CD14-positive monocyte (primary cell): ENCODE measurements at regions not wholly inside any gene's neighbourhood (a gene's known extent, or its start where the extent isn't known, plus 50 kb on each side); places are given as distances from the start of the nearest gene placed in this dataset.

Source experiments
- DNase-seq, 3 donors: peaks; one replicate each; pipeline ENCODE4 v3.0.0-alpha.2; 2011 to 2022
- H2AFZ ChIP-seq: 2 replicates; pipeline ENCODE4 v1.6.0; 2012; ENCODE audit warnings: mild to moderate bottlenecking, low read depth, low read length, inconsistent platforms; ENCODE audit not compliant: insufficient read depth, poor library complexity, severe bottlenecking
- H3K27ac ChIP-seq, 2 donors: 1 replicate in 1 of 2; 2 replicates in 1 of 2; pipeline ENCODE4 v1.5.1; 2012 to 2013; ENCODE audit warnings: low read length in 2 of 2, control low read depth in 1 of 2, inconsistent platforms in 1 of 2, low read depth in 1 of 2, mild to moderate bottlenecking in 1 of 2
- H3K27me3 ChIP-seq, 2 donors: one replicate each; pipeline versions ENCODE4 v1.6.0 to v1.6.1; 2011 to 2013; ENCODE audit warnings: low read length in 2 of 2; ENCODE audit not compliant: control insufficient read depth in 2 of 2, insufficient read depth in 2 of 2
- H3K36me3 ChIP-seq, 2 donors: replicated peaks in 1 of 2; 1 replicate in 1 of 2; 2 replicates in 1 of 2; pipeline versions ENCODE4 v1.5.1 to v1.6.1; 2012 to 2013; ENCODE audit warnings: low read length in 2 of 2, control low read depth in 1 of 2, inconsistent platforms in 1 of 2, mild to moderate bottlenecking in 1 of 2; ENCODE audit not compliant: insufficient read depth in 2 of 2, control insufficient read depth in 1 of 2
- H3K4me1 ChIP-seq, 2 donors: 1 replicate in 1 of 2; 2 replicates in 1 of 2; pipeline versions ENCODE4 v1.5.1 to v1.6.1; 2012 to 2013; ENCODE audit warnings: low read length in 2 of 2, control low read depth in 1 of 2, inconsistent platforms in 1 of 2, mild to moderate bottlenecking in 1 of 2, moderate library complexity in 1 of 2; ENCODE audit not compliant: insufficient read depth in 2 of 2, control insufficient read depth in 1 of 2
- H3K4me2 ChIP-seq: replicated peaks from 2 replicates; pipeline ENCODE3; 2012; ENCODE audit warnings: low read length, moderate library complexity, mild to moderate bottlenecking; ENCODE audit not compliant: poor library complexity, severe bottlenecking; ENCODE audit errors: extremely low read depth
- H3K4me3 ChIP-seq, 3 experiments: fragments of 200-600 bp in 1 of 3; sonication (generic) in 1 of 3; replicated peaks in 1 of 3; 1 replicate in 2 of 3; 2 replicates in 1 of 3; pipeline ENCODE4 v1.5.1; 2011 to 2013; ENCODE audit warnings: low read length in 3 of 3, mild to moderate bottlenecking in 3 of 3, control low read depth in 2 of 3, low read depth in 2 of 3, inconsistent platforms in 1 of 3, moderate library complexity in 1 of 3
- H3K79me2 ChIP-seq: 2 replicates; pipeline ENCODE4 v1.6.0; 2012; ENCODE audit warnings: mild to moderate bottlenecking, control low read depth, inconsistent platforms, low read length, moderate library complexity; ENCODE audit not compliant: insufficient read depth
- H3K9ac ChIP-seq: 2 replicates; pipeline ENCODE4 v1.6.0; 2017; ENCODE audit warnings: low read length, mild to moderate bottlenecking; ENCODE audit not compliant: insufficient read depth, poor library complexity, severe bottlenecking
- H3K9me3 ChIP-seq, 2 donors: replicated peaks in 1 of 2; 1 replicate in 1 of 2; 2 replicates in 1 of 2; pipeline versions ENCODE4 v1.5.1 to v1.6.1; 2012 to 2013; ENCODE audit warnings: low read length in 2 of 2, control low read depth in 1 of 2; ENCODE audit not compliant: control insufficient read depth in 1 of 2, insufficient read depth in 1 of 2
- H4K20me1 ChIP-seq: 2 replicates; pipeline ENCODE4 v1.6.0; 2012; ENCODE audit warnings: mild to moderate bottlenecking, low read length, control low read depth, moderate library complexity; ENCODE audit not compliant: insufficient read depth
- H3K27ac Mint-ChIP-seq, 7 donors: one replicate each; pipeline ENCODE4 v1.8.0; 2020; ENCODE audit warnings: mild to moderate bottlenecking in 7 of 7, mixed read lengths in 7 of 7, moderate library complexity in 6 of 7, inconsistent platforms in 2 of 7
- H3K27me3 Mint-ChIP-seq, 3 donors: one replicate each; pipeline ENCODE4 v1.8.0; 2021 to 2022; ENCODE audit warnings: low read depth in 3 of 3, mild to moderate bottlenecking in 3 of 3, mixed read lengths in 3 of 3, moderate library complexity in 3 of 3, inconsistent platforms in 1 of 3
- H3K36me3 Mint-ChIP-seq, 2 donors: one replicate each; pipeline ENCODE4 v1.8.0; 2020; ENCODE audit warnings: mixed read lengths in 2 of 2, inconsistent platforms in 1 of 2, mild to moderate bottlenecking in 1 of 2
- H3K4me1 Mint-ChIP-seq: one replicate; pipeline ENCODE4 v1.8.0; 2020; ENCODE audit warnings: mild to moderate bottlenecking, mixed read lengths
- H3K4me3 Mint-ChIP-seq, 2 donors: one replicate each; pipeline ENCODE4 v1.8.0; 2020; ENCODE audit warnings: mild to moderate bottlenecking in 2 of 2, mixed read lengths in 2 of 2, moderate library complexity in 1 of 2
- H3K9me3 Mint-ChIP-seq, 7 donors: one replicate each; pipeline ENCODE4 v1.8.0; 2020 to 2022; ENCODE audit warnings: mixed read lengths in 7 of 7, mild to moderate bottlenecking in 6 of 7, moderate library complexity in 6 of 7, inconsistent platforms in 2 of 7
- CTCF ChIP-seq: fragments of 200-600 bp; IDR thresholded peaks from one replicate; pipeline ENCODE4 v1.8.0; 2022; ENCODE audit warnings: antibody characterized with exemption, mild to moderate bottlenecking
- WGBS: methylation state at CpG from one replicate; pipeline ENCODE4 v1.1.5; 2013; ENCODE audit warnings: missing lambda C conversion rate; ENCODE audit not compliant: insufficient coverage; 5-methylcytosine and 5-hydroxymethylcytosine counted together
- intact Hi-C, 2 donors: fragments of 100-400 bp; cut with micrococcal nuclease; formaldehyde crosslinking; loops; one replicate each; pipeline versions ENCODE4 v1.15.0 to v1.15.1; 2023

GRCh38 chr5:89869346-89869745 is 540.2 kb downstream of the CETN3 start:
- Histone ChIP-seq H2AFZ (no peak overlapping the region), H3K4me2 (no peak overlapping the region), H3K36me3 (no peaks in the 10 kb centered on the region), H3K9ac (no peak overlapping the region), H4K20me1 (no peaks in the 10 kb centered on the region), H3K4me3 (no peak overlapping the region), H3K27me3 (no peaks in the 10 kb centered on the region), H3K27ac (no peak overlapping the region), H3K9me3 (no peaks in the 10 kb centered on the region), H3K79me2 (no peaks in the 10 kb centered on the region), H3K4me1 (no peaks in the 10 kb centered on the region)
- no peak for TF ChIP-seq CTCF
- Mint-ChIP-seq H3K27ac (no peak overlapping the region), H3K27me3 (no peaks in the 10 kb centered on the region), H3K36me3 (no peaks in the 10 kb centered on the region), H3K4me3 (no peak overlapping the region), H3K4me1 (peaks cover 3% of the 10 kb centered on the region), H3K9me3 (no peaks in the 10 kb centered on the region)
- intact Hi-C loops, result no loop called here
- no CpG with 5 or more reads among the region's 2 CpGs for WGBS
- DNase-seq, result no peak

- intact Hi-C loops, result no loop called here
- H3K4me3 Mint-ChIP-seq, result no peak overlapping the region
Observed at GRCh38 chr5:89866410-89866809, 543.1 kb downstream of the CETN3 start.

More at GRCh38 chr5:89866410-89866809, 543.1 kb downstream of the CETN3 start:
- no peak for DNase-seq
- H3K36me3 ChIP-seq, result no peaks in the 10 kb centered on the region
- no peak overlapping the region for H2AFZ ChIP-seq
- H3K4me1 ChIP-seq, result no peaks in the 10 kb centered on the region
- 89% methylated on average over 2 of the region's 3 CpGs for WGBS
- no peaks in the 10 kb centered on the region for H3K36me3 Mint-ChIP-seq
- no peaks in the 10 kb centered on the region for H3K27me3 ChIP-seq
- no peaks in the 10 kb centered on the region for H3K4me1 Mint-ChIP-seq
- H4K20me1 ChIP-seq, result no peaks in the 10 kb centered on the region
- H3K79me2 ChIP-seq, result no peaks in the 10 kb centered on the region
- no peak for TF ChIP-seq CTCF
- no peak overlapping the region for H3K27ac Mint-ChIP-seq
- H3K9me3 ChIP-seq, result no peaks in the 10 kb centered on the region
- H3K9me3 Mint-ChIP-seq, result peaks cover 0 to 4% (median 0%) of the 10 kb centered on the region in 7 donors
- no peaks in the 10 kb centered on the region for H3K27me3 Mint-ChIP-seq
- no peak overlapping the region for H3K4me3 ChIP-seq
- no peak overlapping the region for H3K4me2 ChIP-seq
- no peak overlapping the region for H3K27ac ChIP-seq
- no peak overlapping the region for H3K9ac ChIP-seq
